CD4-positive, alpha-beta T cell treated with Interleukin-4 for 1 hour (primary cell): ENCODE measurements at regions not wholly inside any gene's neighbourhood (a gene's known extent, or its start where the extent isn't known, plus 50 kb on each side); places are given as distances from the start of the nearest gene placed in this dataset.

Experiments used
- DNase-seq, 2 donors: peaks; one replicate each; pipeline ENCODE4 v3.0.0-alpha.2; 2020 to 2022

DNA sequence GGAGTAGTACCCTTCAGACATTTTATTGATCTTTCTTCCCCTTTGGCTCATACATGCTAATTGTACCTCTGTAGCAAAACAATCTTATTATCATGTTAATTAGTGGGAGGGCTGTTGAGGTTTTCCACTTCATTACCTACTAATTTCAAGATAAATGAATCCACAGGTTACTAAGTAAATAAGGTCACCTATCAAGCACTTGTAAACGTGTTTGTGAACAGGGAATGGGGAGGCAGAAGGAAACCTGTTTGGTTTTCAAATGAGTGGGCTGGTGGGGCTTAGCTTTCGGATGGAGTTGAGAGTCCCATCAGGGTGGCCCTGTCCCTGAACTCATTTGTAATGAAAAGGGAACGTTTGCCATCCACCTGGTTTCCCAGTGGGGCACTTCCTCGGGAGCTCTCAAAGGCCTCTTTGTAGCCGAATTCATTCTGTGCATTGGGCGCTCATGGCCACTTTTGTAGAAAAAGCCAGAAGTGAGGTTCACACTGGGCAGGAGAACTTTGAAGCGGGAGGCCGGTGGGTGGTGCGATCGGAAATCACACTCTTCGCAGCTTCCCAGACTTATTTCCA lies 419.8 kb upstream of the NR2F2 start:
- DNase-seq = no peak

DNA sequence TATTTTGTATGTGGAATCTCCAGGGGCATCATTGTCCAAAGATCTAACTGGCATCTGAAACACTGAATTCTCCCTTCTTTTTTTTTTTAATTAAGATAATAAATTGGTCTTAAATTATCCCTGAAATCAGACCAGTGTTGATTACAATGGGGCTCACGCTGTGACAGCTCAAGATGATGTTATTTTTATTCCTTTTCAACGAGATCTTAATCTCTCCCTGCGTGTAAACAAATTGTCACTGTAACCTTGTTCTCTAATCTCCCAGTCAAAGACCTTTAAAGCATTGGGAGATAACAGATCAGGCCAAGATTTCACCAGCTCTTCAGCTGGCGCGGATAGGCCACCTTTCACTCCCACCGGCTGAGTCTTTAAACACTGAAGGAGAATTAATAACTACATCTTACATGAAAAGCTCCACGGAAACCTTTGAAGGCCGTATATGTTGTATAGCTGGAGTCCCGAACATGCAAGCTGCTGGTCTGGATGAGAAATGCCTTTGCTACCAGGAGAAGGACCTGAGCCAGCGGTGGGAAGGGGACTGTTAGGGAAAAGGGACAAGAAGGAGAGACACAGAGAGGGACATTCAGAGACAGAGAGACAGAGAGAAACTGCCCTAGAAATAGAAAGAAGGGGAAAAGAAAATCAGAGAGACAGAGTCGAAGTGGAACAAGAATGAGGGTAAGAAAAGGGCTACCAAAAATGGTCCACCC lies 418.8 kb upstream of the NR2F2 start:
- DNase-seq = no peak

DNA sequence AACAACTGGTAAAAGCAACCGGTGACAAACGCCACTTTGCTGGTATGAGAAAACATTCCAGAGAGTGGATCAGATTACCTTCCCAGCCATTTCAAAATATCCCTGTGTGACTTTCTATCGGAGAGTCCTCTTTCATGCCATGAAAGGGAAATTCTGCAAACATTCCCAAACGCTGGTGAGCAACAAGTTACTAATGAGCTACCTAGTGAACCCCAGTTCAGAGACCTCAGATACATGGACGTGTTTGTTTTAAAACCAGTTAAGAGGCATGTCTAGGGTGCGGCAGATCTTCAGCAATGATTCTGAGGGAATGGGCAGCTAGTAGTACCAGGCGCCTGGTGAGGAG lies 418.2 kb upstream of the NR2F2 start:
- DNase-seq = no peak

DNA sequence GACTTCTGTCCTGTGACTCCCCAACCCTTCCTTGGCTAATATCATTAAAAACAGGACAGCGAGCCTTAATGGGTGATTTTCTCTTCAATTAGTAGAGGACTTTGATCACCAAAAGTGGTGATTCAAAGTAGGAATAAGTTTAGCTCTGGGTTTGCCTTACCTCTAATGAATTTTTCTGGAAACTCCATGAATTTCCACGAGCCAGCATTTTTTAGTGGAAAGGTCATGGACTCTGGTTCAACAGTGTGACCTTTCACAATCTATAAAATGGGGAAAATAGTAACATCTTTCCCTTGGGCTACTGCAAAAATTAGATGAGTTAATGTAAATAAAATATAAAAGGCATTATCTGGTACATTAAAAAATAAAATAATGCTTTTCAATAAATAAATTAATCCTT lies 417.8 kb upstream of the NR2F2 start:
- no peak for DNase-seq

DNA sequence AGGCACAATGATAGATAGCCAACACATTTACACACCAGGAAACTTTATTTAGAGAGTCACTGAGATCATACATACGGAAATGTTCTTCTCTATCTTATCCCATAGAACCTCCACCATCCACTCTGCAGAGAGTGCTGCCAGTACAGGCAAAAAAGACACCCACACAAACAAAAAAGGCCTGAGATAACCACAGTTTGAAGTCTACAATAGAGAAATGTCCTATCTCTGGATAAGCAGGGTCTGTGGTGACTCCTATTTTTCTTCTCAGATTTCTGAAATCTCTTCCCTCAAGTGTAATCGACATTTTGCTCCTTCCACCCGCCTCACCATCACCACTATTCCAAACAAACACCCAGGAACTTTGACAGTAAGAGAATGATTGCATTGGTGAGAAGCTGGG lies 413.9 kb upstream of the NR2F2 start:
- no peak for DNase-seq

DNA sequence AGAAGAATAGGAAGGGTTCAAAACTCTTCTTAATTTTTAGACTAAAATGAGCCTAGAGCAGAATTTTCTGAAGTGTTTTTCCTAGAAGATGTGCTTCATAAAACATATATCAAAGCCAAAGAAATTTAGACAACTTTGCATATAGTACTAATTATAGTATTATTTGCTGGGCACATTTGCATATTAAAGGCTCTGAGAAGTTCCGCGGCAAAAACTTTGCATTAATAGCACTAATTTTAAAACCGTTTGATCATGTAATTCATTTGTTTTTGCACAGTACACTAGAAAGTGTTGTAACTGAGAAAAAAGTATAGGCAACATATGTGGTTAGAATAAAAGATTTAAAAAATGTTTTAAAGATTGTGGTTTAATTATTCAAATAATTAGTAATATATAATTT lies 412.0 kb upstream of the NR2F2 start:
- DNase-seq = no peak

DNA sequence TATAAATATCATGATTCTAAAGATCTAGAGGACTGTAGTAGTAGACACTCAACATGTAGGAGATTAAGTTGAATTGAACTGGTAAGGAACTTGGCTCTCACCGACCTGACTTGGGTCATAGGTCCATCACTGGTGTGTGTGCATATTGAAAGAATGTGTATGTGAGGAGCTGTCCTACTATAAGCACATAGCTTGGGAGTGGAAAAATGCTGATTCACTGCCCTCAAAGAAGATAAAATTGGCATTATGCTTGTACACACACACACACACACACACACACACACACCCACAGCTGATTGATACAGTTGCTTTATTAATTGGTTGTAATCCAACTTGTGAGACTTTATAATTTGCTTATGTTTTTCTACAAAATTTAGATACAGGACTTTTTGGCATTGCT lies 411.0 kb upstream of the NR2F2 start:
- no peak for DNase-seq

DNA sequence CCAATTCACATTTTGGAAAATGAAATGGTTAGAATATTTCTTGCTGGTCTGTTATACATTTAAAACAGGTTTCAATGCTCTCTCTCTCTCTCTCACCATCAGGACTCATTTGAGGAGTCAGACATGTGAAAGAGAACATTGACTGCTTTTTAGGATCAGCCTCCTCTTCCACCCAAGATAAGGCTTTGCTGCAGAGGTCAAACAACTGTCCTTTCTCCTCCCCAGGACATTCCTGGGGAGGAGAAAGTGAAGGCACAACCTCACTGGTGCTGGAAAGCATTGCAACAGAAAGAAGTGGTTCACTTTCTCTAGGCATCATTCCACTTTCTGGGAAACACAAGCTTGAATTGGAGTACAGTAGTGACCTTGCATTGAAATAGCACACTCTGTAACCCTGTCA lies 409.1 kb upstream of the NR2F2 start:
- no peak for DNase-seq

DNA sequence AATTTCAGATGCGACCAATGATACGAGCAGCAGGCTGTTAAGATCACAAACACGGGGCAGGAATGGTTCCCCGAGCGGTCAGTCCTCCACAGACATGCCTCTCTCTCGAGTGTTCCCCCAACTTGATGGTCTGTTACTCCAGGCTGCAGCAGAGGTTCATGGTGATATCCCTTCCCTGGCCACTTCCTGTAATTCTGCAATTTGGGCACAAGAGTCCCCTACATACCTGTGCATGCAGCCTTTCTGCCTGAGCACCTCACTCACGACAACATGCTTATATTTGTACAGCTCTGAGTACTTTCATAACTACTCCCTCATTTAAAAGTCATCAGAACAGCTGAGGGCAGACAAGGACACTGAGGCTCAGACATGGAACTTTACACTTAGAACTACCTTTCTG lies 408.1 kb upstream of the NR2F2 start:
- DNase-seq = no peak

DNA sequence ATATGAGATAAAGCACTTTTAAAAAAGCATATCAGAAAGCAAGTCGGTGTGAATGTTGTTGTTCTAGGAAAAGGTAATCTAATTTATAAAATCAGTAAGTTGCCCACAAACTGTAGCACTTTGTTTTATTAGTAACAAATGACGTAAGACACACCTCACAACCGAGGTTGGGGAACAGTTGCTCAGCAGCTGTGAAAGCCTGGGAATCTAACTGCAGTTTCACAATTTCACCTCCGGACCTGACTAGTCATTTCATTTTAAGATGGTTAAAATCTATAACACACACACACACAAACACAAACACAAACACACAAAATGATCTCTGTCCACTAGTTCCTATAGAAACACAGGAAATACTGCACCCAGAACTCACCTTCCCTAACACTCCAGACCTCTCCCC lies 406.7 kb upstream of the NR2F2 start:
- no peak for DNase-seq

DNA sequence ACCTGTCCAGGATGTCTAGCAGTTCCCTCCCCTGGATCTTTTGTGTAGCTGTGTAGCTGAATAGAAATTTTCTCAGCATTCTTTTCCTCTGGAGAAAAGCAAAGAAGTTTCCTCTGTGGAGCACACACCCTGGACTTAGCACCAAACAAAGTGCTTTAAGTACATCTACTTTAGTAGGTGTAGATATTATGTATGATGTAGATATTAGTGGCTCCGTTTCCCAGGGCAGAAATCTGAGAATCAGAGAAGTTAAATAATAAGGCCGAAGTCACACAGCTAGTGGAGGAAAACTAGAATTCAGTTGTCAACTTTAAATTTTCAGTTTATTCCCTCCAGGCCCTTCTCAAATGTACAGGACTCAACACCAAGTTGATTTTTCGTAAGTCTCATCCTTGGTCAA lies 401.7 kb upstream of the NR2F2 start:
- DNase-seq = no peak

DNA sequence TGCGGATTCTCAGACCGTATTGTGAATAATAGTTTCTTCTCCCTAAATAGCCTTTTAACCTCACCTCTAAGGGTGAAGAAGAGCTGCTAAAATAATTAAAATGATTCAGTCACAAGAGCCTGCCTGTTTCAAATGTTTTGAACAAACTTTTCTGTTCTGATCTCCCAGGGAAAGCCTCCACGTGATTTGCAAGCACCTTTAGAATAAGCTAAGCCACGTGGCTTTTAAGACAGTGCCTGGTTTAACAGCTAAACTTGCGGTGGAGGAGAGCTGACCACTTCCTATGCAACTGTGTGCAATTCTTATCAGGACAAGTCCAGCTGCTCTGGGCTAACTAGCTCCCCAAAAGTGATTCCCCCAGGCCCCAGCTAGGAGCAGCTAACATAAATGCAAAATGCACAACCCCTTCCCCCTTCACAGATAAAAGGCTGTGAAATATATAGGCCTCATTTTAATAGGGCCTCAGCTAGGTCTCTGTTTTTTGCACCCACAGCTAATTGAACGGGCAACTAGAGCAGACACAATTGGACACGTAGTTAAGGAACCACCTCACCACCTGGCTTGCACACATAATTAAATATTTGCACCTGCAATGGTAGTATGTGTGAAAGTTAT lies 401.2 kb upstream of the NR2F2 start:
- no peak for DNase-seq

DNA sequence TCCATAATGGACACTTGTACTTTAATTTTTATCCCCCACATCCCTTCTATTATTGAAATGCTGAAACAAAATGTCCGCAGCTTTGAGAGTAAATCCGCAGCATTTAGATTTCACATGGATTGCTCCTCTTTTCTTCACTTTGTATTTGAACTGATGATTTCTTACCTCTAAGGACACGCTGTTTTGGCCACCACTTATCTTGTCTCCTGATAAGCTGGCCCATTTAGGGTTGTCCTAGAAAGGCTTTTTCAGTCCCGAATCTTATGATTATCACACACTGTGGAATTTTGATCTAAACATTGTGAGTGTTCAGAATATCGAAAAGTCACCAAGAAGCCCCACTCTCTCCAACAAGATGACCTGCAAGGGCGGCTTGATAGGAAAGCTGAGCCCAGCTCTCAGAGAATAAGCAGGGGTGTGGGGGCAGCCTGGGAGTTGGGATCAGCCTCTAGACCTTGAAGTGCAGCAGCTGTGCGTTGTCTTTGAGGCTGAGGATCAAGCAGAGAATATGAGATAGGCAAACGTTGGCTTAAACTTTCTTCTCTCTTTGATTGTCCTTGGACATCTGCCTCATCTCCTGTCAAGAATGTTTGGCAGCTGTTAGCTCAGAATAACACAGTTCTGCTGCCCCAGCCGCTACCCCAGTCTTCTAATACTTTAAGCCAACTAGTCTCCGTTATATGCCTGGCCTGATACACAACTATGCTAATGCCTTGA lies 399.7 kb upstream of the NR2F2 start:
- DNase-seq = no peak

DNA sequence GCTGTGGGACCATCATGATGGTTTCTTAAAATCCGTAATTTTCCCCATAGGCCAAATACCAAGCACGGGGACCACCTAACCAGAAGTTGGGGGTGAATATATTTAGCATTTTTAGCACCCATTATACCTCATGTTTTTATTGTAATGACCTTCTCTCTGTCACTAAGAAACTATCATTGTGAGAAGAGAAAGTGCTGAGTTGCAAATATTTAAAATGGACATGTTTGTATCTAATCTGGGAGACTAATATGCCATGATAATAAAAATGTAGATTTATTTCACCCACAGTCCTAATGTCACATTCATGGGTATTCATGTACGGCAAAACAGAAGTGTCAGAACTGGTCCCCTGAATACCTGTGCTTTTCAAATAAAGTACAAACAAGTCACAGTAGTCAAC lies 398.9 kb upstream of the NR2F2 start:
- DNase-seq = no peak

DNA sequence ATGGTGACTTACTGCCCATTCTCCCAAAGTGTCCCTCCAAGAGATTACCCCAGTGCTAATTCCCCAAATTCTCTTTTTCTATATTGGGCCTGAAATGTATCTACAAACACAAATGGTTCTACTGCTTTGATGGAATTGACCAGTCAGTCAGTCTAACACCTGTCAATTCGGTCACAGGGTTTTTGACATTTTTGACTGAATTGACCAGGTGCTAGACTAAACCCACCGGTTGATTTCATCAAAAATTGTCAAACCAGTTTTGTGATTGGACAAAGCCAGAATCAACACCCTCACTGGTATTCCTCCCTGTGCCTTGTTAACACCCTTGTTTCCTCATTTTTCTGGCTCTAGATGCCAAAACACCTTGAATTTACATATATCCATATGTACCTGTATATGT lies 398.4 kb upstream of the NR2F2 start:
- no peak for DNase-seq

DNA sequence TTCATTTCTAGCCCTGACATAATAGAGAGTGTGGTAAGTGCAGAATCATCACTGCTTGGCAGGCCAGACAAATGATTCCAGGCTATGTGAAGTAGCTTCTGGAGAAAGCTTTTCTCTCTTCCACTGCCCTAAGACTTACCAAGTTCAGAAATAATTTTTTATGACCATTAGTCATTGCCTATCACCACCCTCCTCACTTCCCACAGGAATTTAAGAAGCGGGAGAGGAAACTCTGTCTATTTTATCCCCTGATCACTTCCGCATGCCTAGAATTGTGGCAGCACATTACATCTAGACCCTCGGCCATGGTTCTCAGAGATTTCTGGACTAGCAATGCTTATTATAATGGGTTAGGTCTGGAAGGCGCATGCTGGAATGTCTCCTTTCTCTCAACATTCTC lies 397.8 kb upstream of the NR2F2 start:
- DNase-seq = no peak

DNA sequence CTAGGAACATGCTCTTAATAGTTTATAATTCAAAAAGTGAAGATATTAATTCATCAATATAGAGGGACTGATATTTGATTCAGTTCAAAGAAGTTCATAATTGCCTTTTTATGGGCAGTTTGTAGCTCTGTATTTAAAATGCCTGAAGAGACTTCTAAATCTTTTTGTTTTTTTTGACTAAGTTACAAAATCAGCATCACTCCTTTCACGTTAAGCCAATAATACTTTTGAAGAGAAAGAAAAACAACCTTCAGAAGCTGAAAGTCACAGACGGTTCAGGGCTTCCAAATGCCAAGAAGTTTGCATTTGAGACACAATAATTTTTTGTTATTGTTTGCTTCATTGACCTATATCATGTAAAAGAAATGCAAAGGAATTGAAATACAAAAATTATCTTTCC lies 394.6 kb upstream of the NR2F2 start:
- DNase-seq = no peak

DNA sequence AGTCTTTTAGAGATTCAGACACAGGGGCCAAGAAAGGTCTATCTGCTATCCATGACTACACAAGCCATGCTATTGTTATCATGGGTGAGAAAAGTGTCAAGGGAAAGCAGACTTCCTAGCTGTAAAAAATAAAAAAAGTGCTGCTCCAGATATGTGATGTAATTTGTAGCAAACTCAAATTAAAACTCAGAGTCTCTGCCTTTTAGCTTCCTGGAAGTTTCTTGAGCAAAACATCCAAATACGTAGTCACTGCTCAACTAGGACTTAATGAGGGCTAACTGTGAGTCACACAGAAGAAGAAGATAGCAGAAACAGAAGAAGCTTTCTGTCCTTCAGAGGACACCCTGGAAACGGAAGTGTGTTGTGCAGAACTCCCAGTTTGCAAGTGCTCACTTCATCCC lies 393.4 kb upstream of the NR2F2 start:
- no peak for DNase-seq

DNA sequence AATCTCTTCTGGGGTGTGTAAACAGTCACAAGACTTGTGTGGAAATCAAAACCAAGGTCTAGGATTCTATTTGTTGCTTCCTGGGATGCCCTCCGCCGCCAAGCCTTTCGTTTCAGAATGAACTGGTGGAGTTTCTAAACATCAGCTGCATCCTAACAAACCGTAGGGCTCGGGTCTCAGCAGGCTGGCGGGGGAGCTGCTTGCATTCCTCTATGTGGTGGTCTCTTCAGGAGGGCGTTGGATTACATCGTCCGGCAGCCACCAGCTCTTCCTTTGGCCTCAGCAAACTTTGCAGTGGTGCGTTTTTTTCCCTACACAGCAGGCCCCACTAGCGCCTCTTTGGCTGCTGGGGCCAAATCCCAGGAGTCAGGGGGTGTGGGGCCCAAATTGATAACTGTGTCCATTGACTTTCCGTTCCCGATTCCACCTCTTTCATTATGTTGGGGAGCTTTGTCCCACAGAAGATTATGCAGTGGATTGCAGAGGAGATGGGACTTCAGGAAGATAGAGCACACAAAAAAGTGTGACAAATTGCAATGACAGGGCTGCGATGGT lies 390.0 kb upstream of the NR2F2 start:
- DNase-seq = no peak

DNA sequence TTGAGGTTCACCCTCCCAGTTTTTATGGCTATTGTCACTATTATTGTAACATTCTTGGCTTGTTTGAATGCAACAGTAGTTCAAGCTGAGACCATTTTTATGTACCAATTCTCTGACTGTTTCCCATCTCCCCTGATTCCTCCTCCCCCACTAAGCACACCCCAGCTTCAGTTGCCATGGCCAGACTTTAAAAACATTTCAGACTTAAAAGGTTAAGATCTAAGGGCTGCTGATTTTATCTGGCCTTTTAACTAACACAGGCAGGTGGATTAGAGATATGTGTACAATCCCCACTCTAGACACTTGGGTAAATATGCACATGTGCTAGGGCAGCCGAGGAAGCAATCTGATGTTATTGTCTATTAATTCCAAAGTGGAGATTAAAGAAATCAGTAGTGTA lies 386.3 kb upstream of the NR2F2 start:
- DNase-seq = no peak

DNA sequence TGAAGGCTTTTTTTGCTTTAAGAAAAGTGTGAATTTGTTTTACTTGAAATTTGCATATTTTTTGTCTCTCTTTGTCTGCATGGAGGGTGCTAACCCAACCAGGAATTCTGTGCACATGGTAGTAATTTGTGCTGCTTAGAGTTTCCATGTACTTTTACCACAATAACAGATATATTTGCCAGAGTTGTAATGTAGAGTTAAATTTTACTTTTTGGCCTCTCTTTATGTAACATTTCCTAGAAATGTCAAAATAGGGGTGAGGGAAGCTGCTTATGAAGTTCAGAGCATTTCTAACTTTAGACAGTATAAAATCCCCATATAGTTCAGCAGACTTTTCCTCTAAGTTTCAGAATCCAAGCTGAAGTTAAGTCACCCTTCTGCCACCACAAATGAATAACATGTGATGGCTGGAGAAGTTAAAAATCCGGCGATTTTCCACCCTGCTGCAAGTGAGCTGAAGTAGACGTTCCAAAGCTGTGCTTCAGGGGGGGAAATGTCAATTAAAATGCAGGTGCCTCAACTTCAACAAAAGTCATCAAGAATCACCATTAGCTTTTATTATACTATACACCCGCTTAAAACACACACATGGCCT lies 385.7 kb upstream of the NR2F2 start:
- DNase-seq = no peak

DNA sequence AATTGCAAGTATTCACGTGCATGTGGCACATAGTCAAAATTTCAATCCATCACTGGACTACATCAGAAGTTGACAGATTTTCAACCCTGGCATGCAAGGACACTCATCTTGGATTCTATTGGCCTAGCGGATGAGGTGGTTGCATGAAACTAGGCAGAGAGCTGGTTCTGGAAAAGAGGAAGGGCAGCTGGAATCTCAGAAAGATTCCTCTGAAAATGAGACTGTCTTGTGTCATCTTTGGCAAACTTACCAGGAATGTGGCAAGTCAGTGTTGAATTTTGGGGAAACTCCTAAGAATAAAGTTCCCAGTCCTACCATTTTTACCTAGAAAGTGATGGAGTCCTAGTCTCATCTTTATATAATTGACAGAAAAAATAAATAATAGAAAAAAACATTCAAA lies 384.3 kb upstream of the NR2F2 start:
- no peak for DNase-seq

DNA sequence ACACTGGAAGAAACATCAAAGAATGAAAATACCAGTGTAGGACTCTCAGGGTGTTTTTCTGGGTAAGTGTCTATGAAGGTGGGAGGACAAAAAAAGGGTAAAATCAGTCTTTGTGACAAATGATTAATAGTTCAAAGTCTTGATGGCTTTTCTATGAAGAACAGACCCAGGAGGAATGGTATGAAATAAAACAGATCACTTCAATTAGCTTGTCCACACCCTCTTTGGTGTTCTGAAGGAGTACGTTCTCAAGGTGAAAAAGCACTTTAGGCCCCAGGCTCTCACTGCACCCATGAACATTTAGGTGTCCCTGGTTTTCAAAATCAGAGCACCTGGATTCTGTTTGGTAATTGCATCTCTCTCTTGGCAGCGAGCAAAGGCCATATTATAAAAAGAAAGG lies 383.6 kb upstream of the NR2F2 start:
- DNase-seq = no peak

DNA sequence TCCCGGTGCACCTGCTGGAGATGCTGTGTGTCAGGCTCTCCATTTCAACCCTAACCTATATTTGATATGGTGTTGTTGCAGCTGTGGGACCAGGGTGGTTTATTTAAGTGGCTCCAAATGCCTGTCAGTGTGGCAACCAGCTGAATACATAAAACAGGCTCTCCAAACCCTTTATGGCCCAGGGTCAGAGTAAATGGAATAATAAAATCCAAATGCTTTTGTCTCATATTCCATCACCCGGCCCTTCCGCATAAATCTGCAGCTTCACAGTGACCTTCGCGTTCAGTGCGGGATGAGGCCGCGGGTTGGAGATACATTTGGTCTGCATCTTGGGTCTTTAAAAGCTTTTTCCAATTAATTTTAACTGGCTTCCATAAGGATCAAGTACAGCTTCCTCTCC lies 382.1 kb upstream of the NR2F2 start:
- no peak for DNase-seq
